HEK293 (cell line): ENCODE measurements at regions not wholly inside any gene's neighbourhood (a gene's known extent, or its start where the extent isn't known, plus 50 kb on each side); places are given as distances from the start of the nearest gene placed in this dataset.

ENCODE experiments used
- CTCF ChIA-PET: fragments of 350-600 bp; formaldehyde crosslinking; extraction: SDS; loops from one replicate; lab custom pipeline; 2021; ENCODE audit warnings: antibody characterized with exemption; lab: Yijun Ruan, JAX
- POLR2A ChIA-PET: fragments of 300-600 bp; formaldehyde crosslinking; extraction: SDS; loops from one replicate; lab custom pipeline; 2020; ENCODE audit warnings: antibody characterized with exemption, inconsistent platforms; lab: Yijun Ruan, JAX
- H3K27ac ChIP-seq: fragments of 200-500 bp; sonication (Bioruptor generic); 2 replicates; pipeline ENCODE4 v1.5.1; 2014; ENCODE audit warnings: low read depth, low read length, control low read depth, inconsistent platforms; ENCODE audit errors: extremely low read depth
- H3K36me3 ChIP-seq, 2 experiments: fragments of 200-500 bp in 1 of 2; sonication (Bioruptor generic) in 1 of 2; 1 replicate in 1 of 2; 2 replicates in 1 of 2; pipeline ENCODE4 v1.5.1; 2014 to 2017; ENCODE audit warnings: inconsistent platforms in 2 of 2, low read length in 2 of 2; ENCODE audit not compliant: control insufficient read depth in 2 of 2, insufficient read depth in 1 of 2
- H3K4me1 ChIP-seq: fragments of 200-500 bp; sonication (Bioruptor generic); 2 replicates; pipeline ENCODE4 v1.5.1; 2014; ENCODE audit warnings: mild to moderate bottlenecking, low read length, inconsistent platforms; ENCODE audit not compliant: control insufficient read depth, insufficient read depth
- H3K4me3 ChIP-seq: 2 replicates; pipeline ENCODE4 v1.5.1; 2011; ENCODE audit warnings: low read depth, mild to moderate bottlenecking, control low read depth, low read length, moderate library complexity
- H3K9me3 ChIP-seq: fragments of 200-500 bp; sonication (Bioruptor generic); 2 replicates; pipeline ENCODE4 v1.5.1; 2014; ENCODE audit warnings: low read depth, low read length, inconsistent platforms; ENCODE audit not compliant: control insufficient read depth, insufficient read depth
- KLF10 ChIP-seq: fragments of 450-650 bp; IDR thresholded peaks from 2 replicates; pipeline ENCODE4 v1.5.1; 2018; ENCODE audit warnings: missing biosample characterization, mild to moderate bottlenecking, missing genetic modification characterization
- ZNF114 ChIP-seq: fragments of 450-650 bp; formaldehyde crosslinking; IDR thresholded peaks from 2 replicates; pipeline ENCODE4 v1.5.0; 2017; ENCODE audit warnings: missing biosample characterization, missing genetic modification characterization
- ZNF19 ChIP-seq: fragments of 450-650 bp; formaldehyde crosslinking; IDR thresholded peaks from 2 replicates; pipeline ENCODE4; 2016; ENCODE audit warnings: missing biosample characterization, missing genetic modification characterization, low read depth
- ZNF341 ChIP-seq: fragments of 450-650 bp; formaldehyde crosslinking; IDR thresholded peaks from 2 replicates; pipeline ENCODE4; 2016; ENCODE audit warnings: low read depth, missing biosample characterization, missing genetic modification characterization
- ZNF514 ChIP-seq: fragments of 450-650 bp; formaldehyde crosslinking; IDR thresholded peaks from 2 replicates; pipeline ENCODE4 v1.5.1; 2016; ENCODE audit warnings: missing biosample characterization, missing genetic modification characterization
- ZNF670 ChIP-seq: fragments of 450-650 bp; formaldehyde crosslinking; IDR thresholded peaks from 2 replicates; pipeline ENCODE4 v1.5.1; 2016; ENCODE audit warnings: missing biosample characterization, missing genetic modification characterization, low read depth
- ZSCAN16 ChIP-seq: fragments of 450-650 bp; formaldehyde crosslinking; IDR thresholded peaks from 2 replicates; pipeline ENCODE4 v1.5.1; 2016; ENCODE audit warnings: missing biosample characterization, missing genetic modification characterization
- TF ChIP-seq, protein P1 (sequence below): fragments of 450-650 bp; formaldehyde crosslinking; IDR thresholded peaks from 2 replicates; pipeline ENCODE4 v1.5.1; 2016; ENCODE audit warnings: missing biosample characterization, missing genetic modification characterization
- TF ChIP-seq, protein P2 (sequence below): fragments of 450-650 bp; IDR thresholded peaks from 2 replicates; pipeline ENCODE4 v1.5.1; 2018; ENCODE audit warnings: missing biosample characterization, missing genetic modification characterization
- TF ChIP-seq, protein P3 (sequence below): fragments of 450-650 bp; formaldehyde crosslinking; conservative IDR thresholded peaks from 2 replicates; pipeline ENCODE4 v1.5.1; 2016; ENCODE audit warnings: low read depth, missing biosample characterization, missing genetic modification characterization

DNA sequence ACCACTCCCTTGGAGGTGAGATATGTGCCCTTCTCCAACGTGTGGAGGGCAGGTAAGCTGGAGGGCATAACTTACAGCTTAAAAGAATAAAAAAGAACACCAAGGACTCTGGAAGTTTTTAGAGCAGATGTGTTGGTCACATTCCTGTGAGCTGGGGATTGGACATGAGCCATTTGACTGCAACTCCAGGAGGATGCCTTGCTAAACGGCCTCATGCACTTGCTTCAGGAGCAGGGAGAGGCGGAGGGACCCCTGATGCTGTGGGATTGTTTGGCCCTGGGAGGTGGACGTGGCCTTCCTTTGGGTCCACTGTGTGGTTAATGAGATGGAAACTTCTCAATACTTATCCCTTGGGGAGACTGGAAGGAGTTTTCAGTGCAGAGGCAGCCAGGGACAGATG, 185.6 kb downstream of the RHOU start:
- Histone ChIP-seq H3K9me3 (peaks cover 2% of the 10 kb centered on the region; the same call in 1 of the 2 replicates), H3K4me1 (no peaks in the 10 kb centered on the region), H3K27ac (no peak overlapping the region), H3K36me3 (no peaks in the 10 kb centered on the region), H3K4me3 (no peak overlapping the region)
- TF ChIP-seq, protein P1, sequence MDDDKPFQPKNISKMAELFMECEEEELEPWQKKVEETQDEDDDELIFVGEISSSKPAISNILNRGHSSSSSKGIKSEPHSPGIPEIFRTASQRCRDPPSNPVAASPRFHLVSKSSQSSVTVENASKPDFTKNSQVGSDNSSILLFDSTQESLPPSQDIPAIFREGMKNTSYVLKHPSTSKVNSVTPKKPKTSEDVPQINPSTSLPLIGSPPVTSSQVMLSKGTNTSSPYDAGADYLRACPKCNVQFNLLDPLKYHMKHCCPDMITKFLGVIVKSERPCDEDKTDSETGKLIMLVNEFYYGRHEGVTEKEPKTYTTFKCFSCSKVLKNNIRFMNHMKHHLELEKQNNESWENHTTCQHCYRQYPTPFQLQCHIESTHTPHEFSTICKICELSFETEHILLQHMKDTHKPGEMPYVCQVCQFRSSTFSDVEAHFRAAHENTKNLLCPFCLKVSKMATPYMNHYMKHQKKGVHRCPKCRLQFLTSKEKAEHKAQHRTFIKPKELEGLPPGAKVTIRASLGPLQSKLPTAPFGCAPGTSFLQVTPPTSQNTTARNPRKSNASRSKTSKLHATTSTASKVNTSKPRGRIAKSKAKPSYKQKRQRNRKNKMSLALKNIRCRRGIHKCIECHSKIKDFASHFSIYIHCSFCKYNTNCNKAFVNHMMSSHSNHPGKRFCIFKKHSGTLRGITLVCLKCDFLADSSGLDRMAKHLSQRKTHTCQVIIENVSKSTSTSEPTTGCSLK (tag by site-specific recombination): no peak
- no peak for TF ChIP-seq ZNF341
- TF ChIP-seq ZNF19 (tag by site-specific recombination): no peak
- ChIA-PET POLR2A (no interaction called here), CTCF (interaction anchor here (0.5 to 0.9 kb wide), 3 partner anchors 10 to 1162 kb away, joined by 3 to 4 read pairs (median 3); no protein-coding TSS in a partner anchor)

DNA sequence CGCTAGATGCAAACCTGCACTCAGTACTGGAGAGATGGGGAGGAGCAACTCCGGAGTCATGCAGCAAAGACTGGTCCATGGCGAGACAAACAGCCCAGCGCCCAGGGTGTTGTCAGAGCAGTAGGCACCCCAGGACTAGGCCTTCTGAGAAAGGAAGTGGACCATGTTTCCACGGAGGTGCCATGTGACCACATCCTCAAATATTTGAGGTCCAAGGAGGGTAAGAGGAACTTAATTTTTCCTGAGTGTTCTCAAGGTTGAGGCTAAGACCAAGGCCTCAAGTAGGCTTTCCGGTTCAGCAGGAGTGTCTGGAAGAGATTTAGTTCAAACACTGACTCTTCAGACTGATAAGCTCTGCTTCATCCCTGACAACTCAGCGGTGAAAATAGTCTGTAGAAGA, 186.2 kb downstream of the RHOU start:
- POLR2A ChIA-PET: no interaction called here
- no peaks in the 10 kb centered on the region for H3K36me3 ChIP-seq
- no peak overlapping the region for H3K27ac ChIP-seq
- no peak for TF ChIP-seq ZSCAN16 (tag by site-specific recombination)
- TF ChIP-seq ZNF114: no peak
- TF ChIP-seq ZNF514 (tag by site-specific recombination): no peak
- TF ChIP-seq KLF10 (tag by site-specific recombination): no peak
- TF ChIP-seq ZNF670: no peak
- no peaks in the 10 kb centered on the region for H3K9me3 ChIP-seq
- no peaks in the 10 kb centered on the region for H3K4me1 ChIP-seq
- H3K4me3 ChIP-seq: no peak overlapping the region
- CTCF ChIA-PET: interaction anchor here (0.5 to 1.0 kb wide), 3 partner anchors 17 to 1162 kb away, joined by 3 read pairs; no protein-coding TSS in a partner anchor

DNA sequence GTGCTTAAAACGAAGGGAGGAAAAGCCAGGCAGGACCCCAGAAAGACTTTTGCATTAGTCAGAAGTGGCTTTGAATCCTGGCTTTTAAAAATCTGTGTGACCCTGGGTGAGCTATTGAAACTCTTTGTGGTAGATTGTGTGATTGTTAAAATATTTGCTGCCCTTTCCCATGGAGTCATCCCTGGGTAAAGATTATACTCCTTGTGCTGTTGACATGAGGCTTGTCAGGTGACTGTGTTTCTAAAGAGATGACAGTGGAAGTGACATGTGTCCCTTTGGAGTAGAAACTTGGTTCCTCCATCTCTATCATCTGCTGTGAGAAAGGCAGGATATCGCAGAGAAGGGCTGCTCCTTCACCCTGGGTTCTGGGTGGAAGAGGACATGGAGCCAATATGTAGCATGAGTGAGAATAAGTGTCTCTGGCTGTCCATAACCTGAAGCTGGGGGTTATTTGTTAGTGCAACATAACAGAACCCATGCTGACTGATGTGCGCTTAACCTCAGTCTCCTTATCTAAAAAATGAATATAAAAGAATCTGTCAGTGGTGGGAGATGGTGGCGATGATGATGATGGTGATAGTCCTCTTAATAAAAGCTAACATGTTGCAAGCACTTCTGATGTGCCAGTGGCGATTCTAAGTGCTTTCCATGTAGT, 187.6 kb downstream of the RHOU start:
- ChIA-PET CTCF (interaction anchor here (0.7 kb wide), 1 partner anchor 16 kb away, joined by 4 read pairs; no protein-coding TSS in a partner anchor), POLR2A (no interaction called here)
- Histone ChIP-seq H3K36me3 (no peaks in the 10 kb centered on the region), H3K4me1 (no peaks in the 10 kb centered on the region), H3K4me3 (no peak overlapping the region), H3K27ac (no peak overlapping the region), H3K9me3 (no peaks in the 10 kb centered on the region)
- TF ChIP-seq, protein P2, sequence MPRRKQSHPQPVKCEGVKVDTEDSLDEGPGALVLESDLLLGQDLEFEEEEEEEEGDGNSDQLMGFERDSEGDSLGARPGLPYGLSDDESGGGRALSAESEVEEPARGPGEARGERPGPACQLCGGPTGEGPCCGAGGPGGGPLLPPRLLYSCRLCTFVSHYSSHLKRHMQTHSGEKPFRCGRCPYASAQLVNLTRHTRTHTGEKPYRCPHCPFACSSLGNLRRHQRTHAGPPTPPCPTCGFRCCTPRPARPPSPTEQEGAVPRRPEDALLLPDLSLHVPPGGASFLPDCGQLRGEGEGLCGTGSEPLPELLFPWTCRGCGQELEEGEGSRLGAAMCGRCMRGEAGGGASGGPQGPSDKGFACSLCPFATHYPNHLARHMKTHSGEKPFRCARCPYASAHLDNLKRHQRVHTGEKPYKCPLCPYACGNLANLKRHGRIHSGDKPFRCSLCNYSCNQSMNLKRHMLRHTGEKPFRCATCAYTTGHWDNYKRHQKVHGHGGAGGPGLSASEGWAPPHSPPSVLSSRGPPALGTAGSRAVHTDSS (tag by site-specific recombination): peak; percentile 10; the same call in 1 of the 2 replicates
- TF ChIP-seq, protein P3, sequence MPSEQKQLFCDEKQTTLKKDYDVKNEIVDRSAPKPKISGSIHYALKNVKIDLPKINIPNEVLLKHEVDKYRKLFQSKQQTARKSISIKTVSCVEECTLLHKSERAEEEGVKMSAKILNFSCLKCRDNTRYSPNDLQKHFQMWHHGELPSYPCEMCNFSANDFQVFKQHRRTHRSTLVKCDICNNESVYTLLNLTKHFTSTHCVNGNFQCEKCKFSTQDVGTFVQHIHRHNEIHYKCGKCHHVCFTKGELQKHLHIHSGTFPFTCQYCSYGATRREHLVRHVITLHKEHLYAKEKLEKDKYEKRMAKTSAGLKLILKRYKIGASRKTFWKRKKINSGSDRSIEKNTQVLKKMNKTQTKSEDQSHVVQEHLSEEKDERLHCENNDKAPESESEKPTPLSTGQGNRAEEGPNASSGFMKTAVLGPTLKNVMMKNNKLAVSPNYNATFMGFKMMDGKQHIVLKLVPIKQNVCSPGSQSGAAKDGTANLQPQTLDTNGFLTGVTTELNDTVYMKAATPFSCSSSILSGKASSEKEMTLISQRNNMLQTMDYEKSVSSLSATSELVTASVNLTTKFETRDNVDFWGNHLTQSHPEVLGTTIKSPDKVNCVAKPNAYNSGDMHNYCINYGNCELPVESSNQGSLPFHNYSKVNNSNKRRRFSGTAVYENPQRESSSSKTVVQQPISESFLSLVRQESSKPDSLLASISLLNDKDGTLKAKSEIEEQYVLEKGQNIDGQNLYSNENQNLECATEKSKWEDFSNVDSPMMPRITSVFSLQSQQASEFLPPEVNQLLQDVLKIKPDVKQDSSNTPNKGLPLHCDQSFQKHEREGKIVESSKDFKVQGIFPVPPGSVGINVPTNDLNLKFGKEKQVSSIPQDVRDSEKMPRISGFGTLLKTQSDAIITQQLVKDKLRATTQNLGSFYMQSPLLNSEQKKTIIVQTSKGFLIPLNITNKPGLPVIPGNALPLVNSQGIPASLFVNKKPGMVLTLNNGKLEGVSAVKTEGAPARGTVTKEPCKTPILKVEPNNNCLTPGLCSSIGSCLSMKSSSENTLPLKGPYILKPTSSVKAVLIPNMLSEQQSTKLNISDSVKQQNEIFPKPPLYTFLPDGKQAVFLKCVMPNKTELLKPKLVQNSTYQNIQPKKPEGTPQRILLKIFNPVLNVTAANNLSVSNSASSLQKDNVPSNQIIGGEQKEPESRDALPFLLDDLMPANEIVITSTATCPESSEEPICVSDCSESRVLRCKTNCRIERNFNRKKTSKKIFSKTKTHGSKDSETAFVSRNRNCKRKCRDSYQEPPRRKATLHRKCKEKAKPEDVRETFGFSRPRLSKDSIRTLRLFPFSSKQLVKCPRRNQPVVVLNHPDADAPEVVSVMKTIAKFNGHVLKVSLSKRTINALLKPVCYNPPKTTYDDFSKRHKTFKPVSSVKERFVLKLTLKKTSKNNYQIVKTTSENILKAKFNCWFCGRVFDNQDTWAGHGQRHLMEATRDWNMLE: no peak
